Panc1 (cell line): ENCODE measurements at regions not wholly inside any gene's neighbourhood (a gene's known extent, or its start where the extent isn't known, plus 50 kb on each side); places are given as distances from the start of the nearest gene placed in this dataset.

Experiments
- ATAC-seq: fragments of 200-7000 bp; cut with Tn5 transposase; 2 replicates; pipeline ENCODE4 v1.9.1; 2020; ENCODE audit warnings: mild to moderate bottlenecking, moderate library complexity
- BruUV-seq: library from RNA; stranded (reverse); fragments of 400-500 nt; replicated peaks from 2 replicates; lab custom pipeline; 2021; lab: Mats Ljungman, UMichigan
- CTCF ChIA-PET: fragments of 300-600 bp; sonication (Branson Sonifier 250); formaldehyde crosslinking; loops from one replicate; lab custom pipeline; 2022; ENCODE audit warnings: antibody characterized with exemption; lab: Charles Lee
- POLR2A ChIA-PET: fragments of 300-600 bp; sonication (Branson Sonifier 250); formaldehyde crosslinking; loops from one replicate; lab custom pipeline; 2022; ENCODE audit warnings: antibody characterized with exemption; lab: Charles Lee
- DNase-seq: peaks from one replicate; pipeline ENCODE4 v3.0.0-alpha.2; 2010; ENCODE audit warnings: low read depth, low spot score
- H3K27ac ChIP-seq: 2 replicates; pipeline ENCODE4 v1.5.1; 2011; ENCODE audit warnings: mild to moderate bottlenecking, low read length, inconsistent platforms
- H3K27me3 ChIP-seq: fragments of 200-500 bp; sonication (Bioruptor generic); 2 replicates; pipeline ENCODE4 v1.6.0; 2014; ENCODE audit warnings: low read length, inconsistent platforms; ENCODE audit not compliant: control insufficient read depth, insufficient read depth
- H3K36me3 ChIP-seq: fragments of 200-500 bp; sonication (Bioruptor generic); 2 replicates; pipeline ENCODE4 v1.5.1; 2014; ENCODE audit warnings: inconsistent platforms, mild to moderate bottlenecking, low read length, moderate library complexity; ENCODE audit not compliant: control insufficient read depth, insufficient read depth
- H3K4me1 ChIP-seq: 2 replicates; pipeline ENCODE4 v1.5.1; 2011; ENCODE audit warnings: inconsistent platforms, mild to moderate bottlenecking, low read length, moderate library complexity; ENCODE audit not compliant: control insufficient read depth, insufficient read depth
- H3K4me3 ChIP-seq, 2 experiments: 2 replicates each; pipeline ENCODE4 v1.5.1; 2011 to 2012; ENCODE audit warnings: low read depth in 2 of 2, low read length in 2 of 2, mild to moderate bottlenecking in 2 of 2, inconsistent platforms in 1 of 2, moderate library complexity in 1 of 2
- H3K9me3 ChIP-seq: fragments of 200-500 bp; sonication (Bioruptor generic); 2 replicates; pipeline ENCODE4 v1.5.1; 2014; ENCODE audit warnings: low read depth, mild to moderate bottlenecking, inconsistent platforms, low read length, moderate library complexity; ENCODE audit not compliant: control insufficient read depth, insufficient read depth
- CTCF ChIP-seq: fragments of 450-650 bp; IDR thresholded peaks from 2 replicates; pipeline ENCODE4 v1.5.1; 2017; ENCODE audit warnings: mild to moderate bottlenecking
- POLR2AphosphoS5 ChIP-seq: IDR thresholded peaks from 2 replicates; pipeline ENCODE4 v1.6.1; 2012; ENCODE audit warnings: mild to moderate bottlenecking, low read depth, low read length, moderate library complexity
- REST ChIP-seq, 2 experiments: IDR thresholded peaks; 2 replicates each; pipeline ENCODE4 v1.6.1; 2011 to 2012; ENCODE audit warnings: low read depth in 2 of 2, control low read depth in 1 of 2, low read length in 1 of 2, mild to moderate bottlenecking in 1 of 2, moderate library complexity in 1 of 2; ENCODE audit not compliant: insufficient read depth in 1 of 2
- SIN3A ChIP-seq: IDR thresholded peaks from 2 replicates; pipeline ENCODE4 v1.6.1; 2012; ENCODE audit warnings: low read depth, mild to moderate bottlenecking, low read length, moderate library complexity, borderline replicate concordance; ENCODE audit not compliant: insufficient read depth
- TCF7L2 ChIP-seq: IDR thresholded peaks from 2 replicates; pipeline ENCODE4 v1.6.1; 2011; ENCODE audit warnings: mild to moderate bottlenecking, low read depth, low read length, inconsistent platforms
- in situ Hi-C: cut with HindIII; loops from 2 replicates; pipeline ENCODE4 v1.10.0; 2016; ENCODE audit warnings: low sequenced_read_pairs, low pct_unique_long_range_greater_than_20kb
- intact Hi-C: fragments of 100-400 bp; cut with micrococcal nuclease; formaldehyde crosslinking; loops from one replicate; pipeline ENCODE4 v1.10.0; 2022; ENCODE audit not compliant: unreplicated experiment

GRCh38 chr3:31176045-31176444, 281.6 kb upstream of the GADL1 start:
- POLR2A ChIA-PET, result no interaction called here
- ATAC-seq, result no peak
- DNase-seq, result no peak
- no peak overlapping the region for H3K27ac ChIP-seq
- intact Hi-C loops (no loop called here), in situ Hi-C loops (no loop called here)
- no peaks in the 10 kb centered on the region for H3K4me1 ChIP-seq
- no TSS peak for BruUV-seq
- H3K27me3 ChIP-seq, result no peaks in the 10 kb centered on the region
- no peak for TF ChIP-seq CTCF
- no peak for TF ChIP-seq REST (IDR thresholded peaks at IDR 0.05; ENCODE audit: insufficient read depth in 1 of 2, low read depth in 2 of 2, low read length in 1 of 2)
- TF ChIP-seq TCF7L2, result no peak
- TF ChIP-seq SIN3A, result no peak
- no peak for TF ChIP-seq POLR2AphosphoS5
- H3K36me3 ChIP-seq, result no peaks in the 10 kb centered on the region
- no peak overlapping the region for H3K4me3 ChIP-seq
- CTCF ChIA-PET, result no interaction called here
- no peaks in the 10 kb centered on the region for H3K9me3 ChIP-seq

- ATAC-seq (no peak), DNase-seq (no peak)
- Histone ChIP-seq H3K4me3 (no peak overlapping the region), H3K4me1 (no peaks in the 10 kb centered on the region), H3K36me3 (no peaks in the 10 kb centered on the region), H3K27me3 (no peaks in the 10 kb centered on the region), H3K27ac (no peak overlapping the region), H3K9me3 (no peaks in the 10 kb centered on the region)
- in situ Hi-C loops (no loop called here), intact Hi-C loops (no loop called here)
- no peak for TF ChIP-seq SIN3A
- TF ChIP-seq TCF7L2, result no peak
- TF ChIP-seq REST (IDR thresholded peaks at IDR 0.05; ENCODE audit: insufficient read depth in 1 of 2, low read depth in 2 of 2, low read length in 1 of 2), result no peak
- TF ChIP-seq CTCF, result no peak
- TF ChIP-seq POLR2AphosphoS5, result no peak
- CTCF ChIA-PET, result no interaction called here
- no TSS peak for BruUV-seq
- POLR2A ChIA-PET, result no interaction called here
Observed at GRCh38 chr3:31178467-31178866, 284.0 kb upstream of the GADL1 start.
